ENCODE measurements at regions not wholly inside any gene's neighbourhood (a gene's known extent, or its start where the extent isn't known, plus 50 kb on each side); places are given as distances from the start of the nearest gene placed in this dataset.

DNA sequence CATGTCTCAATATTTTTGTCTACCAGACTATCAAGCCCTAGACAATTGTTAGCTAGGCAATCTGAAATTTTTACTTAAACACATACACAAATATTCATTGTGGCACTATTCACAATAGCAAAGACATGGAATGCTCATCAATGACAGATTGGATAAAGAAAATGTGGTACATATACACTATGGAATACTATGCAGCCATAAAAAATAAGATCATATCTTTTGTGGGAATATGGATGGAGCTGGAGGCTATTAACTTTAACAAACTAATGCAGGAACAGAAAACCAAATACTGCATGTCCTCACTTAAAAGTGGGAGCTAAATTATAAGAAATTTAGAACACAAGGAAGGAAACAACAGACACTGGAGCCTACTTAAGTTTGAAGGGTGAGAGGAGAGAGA is 288.6 kb upstream of the MIR17HG start:
- TF ChIP-seq EZH2 (IDR thresholded peaks at IDR 0.05; ENCODE audit: low read depth, unreplicated experiment), result no peak
- no peak for TF ChIP-seq ZNF331 (CRISPR knock-in tag; IDR thresholded peaks at IDR 0.05; ENCODE audit: low read depth)
- TF ChIP-seq, protein P1, sequence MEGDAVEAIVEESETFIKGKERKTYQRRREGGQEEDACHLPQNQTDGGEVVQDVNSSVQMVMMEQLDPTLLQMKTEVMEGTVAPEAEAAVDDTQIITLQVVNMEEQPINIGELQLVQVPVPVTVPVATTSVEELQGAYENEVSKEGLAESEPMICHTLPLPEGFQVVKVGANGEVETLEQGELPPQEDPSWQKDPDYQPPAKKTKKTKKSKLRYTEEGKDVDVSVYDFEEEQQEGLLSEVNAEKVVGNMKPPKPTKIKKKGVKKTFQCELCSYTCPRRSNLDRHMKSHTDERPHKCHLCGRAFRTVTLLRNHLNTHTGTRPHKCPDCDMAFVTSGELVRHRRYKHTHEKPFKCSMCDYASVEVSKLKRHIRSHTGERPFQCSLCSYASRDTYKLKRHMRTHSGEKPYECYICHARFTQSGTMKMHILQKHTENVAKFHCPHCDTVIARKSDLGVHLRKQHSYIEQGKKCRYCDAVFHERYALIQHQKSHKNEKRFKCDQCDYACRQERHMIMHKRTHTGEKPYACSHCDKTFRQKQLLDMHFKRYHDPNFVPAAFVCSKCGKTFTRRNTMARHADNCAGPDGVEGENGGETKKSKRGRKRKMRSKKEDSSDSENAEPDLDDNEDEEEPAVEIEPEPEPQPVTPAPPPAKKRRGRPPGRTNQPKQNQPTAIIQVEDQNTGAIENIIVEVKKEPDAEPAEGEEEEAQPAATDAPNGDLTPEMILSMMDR (conservative IDR thresholded peaks at IDR 0.05; ENCODE audit: low read depth in 2 of 2), result no peak
- TF ChIP-seq, protein P2, sequence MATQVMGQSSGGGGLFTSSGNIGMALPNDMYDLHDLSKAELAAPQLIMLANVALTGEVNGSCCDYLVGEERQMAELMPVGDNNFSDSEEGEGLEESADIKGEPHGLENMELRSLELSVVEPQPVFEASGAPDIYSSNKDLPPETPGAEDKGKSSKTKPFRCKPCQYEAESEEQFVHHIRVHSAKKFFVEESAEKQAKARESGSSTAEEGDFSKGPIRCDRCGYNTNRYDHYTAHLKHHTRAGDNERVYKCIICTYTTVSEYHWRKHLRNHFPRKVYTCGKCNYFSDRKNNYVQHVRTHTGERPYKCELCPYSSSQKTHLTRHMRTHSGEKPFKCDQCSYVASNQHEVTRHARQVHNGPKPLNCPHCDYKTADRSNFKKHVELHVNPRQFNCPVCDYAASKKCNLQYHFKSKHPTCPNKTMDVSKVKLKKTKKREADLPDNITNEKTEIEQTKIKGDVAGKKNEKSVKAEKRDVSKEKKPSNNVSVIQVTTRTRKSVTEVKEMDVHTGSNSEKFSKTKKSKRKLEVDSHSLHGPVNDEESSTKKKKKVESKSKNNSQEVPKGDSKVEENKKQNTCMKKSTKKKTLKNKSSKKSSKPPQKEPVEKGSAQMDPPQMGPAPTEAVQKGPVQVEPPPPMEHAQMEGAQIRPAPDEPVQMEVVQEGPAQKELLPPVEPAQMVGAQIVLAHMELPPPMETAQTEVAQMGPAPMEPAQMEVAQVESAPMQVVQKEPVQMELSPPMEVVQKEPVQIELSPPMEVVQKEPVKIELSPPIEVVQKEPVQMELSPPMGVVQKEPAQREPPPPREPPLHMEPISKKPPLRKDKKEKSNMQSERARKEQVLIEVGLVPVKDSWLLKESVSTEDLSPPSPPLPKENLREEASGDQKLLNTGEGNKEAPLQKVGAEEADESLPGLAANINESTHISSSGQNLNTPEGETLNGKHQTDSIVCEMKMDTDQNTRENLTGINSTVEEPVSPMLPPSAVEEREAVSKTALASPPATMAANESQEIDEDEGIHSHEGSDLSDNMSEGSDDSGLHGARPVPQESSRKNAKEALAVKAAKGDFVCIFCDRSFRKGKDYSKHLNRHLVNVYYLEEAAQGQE (IDR thresholded peaks at IDR 0.05; ENCODE audit: unreplicated experiment), result no peak
- TF ChIP-seq ZNF114 (CRISPR knock-in tag; IDR thresholded peaks at IDR 0.05), result no peak
- TF ChIP-seq POLR2AphosphoS5 (IDR thresholded peaks at IDR 0.05; ENCODE audit: low read depth), result no peak

Data from GM23338 (cell line).